ENCODE measurements at regions not wholly inside any gene's neighbourhood (a gene's known extent, or its start where the extent isn't known, plus 50 kb on each side); places are given as distances from the start of the nearest gene placed in this dataset.

- DNase-seq (ENCODE audit: extremely low read depth, low read depth), result no peak
- no peak for TF ChIP-seq CTCF (IDR thresholded peaks at IDR 0.05; ENCODE audit: low read depth, low read length)
Measured at GRCh38 chr12:73906757-73907156, 630.9 kb upstream of the ATXN7L3B start.

- TF ChIP-seq CTCF (IDR thresholded peaks at IDR 0.05; ENCODE audit: low read depth, low read length), result no peak
- DNase-seq (ENCODE audit: extremely low read depth, low read depth), result no peak
Measured at GRCh38 chr12:73935817-73936216, 601.8 kb upstream of the ATXN7L3B start.

- no peak for DNase-seq (ENCODE audit: extremely low read depth, low read depth)
- no peak for TF ChIP-seq CTCF (IDR thresholded peaks at IDR 0.05; ENCODE audit: low read depth, low read length)
Measured at GRCh38 chr12:73947326-73948026, 590.2 kb upstream of the ATXN7L3B start.

GRCh38 chr12:73950507-73950906 lies 587.1 kb upstream of the ATXN7L3B start:
- no peak for DNase-seq (ENCODE audit: extremely low read depth, low read depth)
- TF ChIP-seq CTCF (IDR thresholded peaks at IDR 0.05; ENCODE audit: low read depth, low read length), result no peak

GRCh38 chr12:73951956-73952703 lies 585.5 kb upstream of the ATXN7L3B start:
- DNase-seq (ENCODE audit: extremely low read depth, low read depth), result no peak
- no peak for TF ChIP-seq CTCF (IDR thresholded peaks at IDR 0.05; ENCODE audit: low read depth, low read length)

GRCh38 chr12:73964641-73965040 lies 573.0 kb upstream of the ATXN7L3B start:
- DNase-seq (ENCODE audit: extremely low read depth, low read depth), result no peak
- no peak for TF ChIP-seq CTCF (IDR thresholded peaks at IDR 0.05; ENCODE audit: low read depth, low read length)

GRCh38 chr12:73973486-73973885 lies 564.1 kb upstream of the ATXN7L3B start:
- DNase-seq (ENCODE audit: extremely low read depth, low read depth), result no peak
- TF ChIP-seq CTCF (IDR thresholded peaks at IDR 0.05; ENCODE audit: low read depth, low read length), result no peak

Measured in AG09319 (cell line).